ENCODE measurements at regions not wholly inside any gene's neighbourhood (a gene's known extent, or its start where the extent isn't known, plus 50 kb on each side); places are given as distances from the start of the nearest gene placed in this dataset.

GRCh38 chr15:37789397-37789786, 145.0 kb upstream of the TMCO5A start:
- no peak for DNase-seq (ENCODE audit: low spot score)

- DNase-seq (ENCODE audit: low spot score): no peak
These were observed 144.6 kb upstream of the TMCO5A start for GRCh38 chr15:37789881-37790280.

GRCh38 chr15:37791693-37792092, 142.7 kb upstream of the TMCO5A start:
- no peak for DNase-seq (ENCODE audit: low spot score)

GRCh38 chr15:37792351-37792750, 142.1 kb upstream of the TMCO5A start:
- DNase-seq (ENCODE audit: low spot score): no peak

DNA sequence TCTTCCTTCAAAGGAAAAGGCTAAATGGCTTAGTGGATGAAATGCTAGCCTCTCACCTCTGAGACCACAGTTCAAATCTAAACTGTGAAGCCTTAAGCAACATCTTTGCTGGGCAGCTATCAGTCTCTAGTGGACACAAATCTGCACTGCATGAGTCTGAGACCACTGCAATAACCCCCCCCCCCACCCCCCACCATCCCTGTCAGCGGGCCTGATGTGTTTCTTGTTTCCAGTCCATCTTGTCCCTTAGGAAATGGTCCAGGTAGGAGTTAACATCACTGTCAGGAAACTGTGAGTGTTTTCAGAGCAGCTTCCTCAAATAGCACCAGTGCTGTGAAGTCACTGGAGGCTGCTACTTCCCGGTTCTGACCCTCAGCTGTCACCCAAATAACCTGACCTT, 140.6 kb upstream of the TMCO5A start:
- no peak for DNase-seq (ENCODE audit: low spot score)

DNA sequence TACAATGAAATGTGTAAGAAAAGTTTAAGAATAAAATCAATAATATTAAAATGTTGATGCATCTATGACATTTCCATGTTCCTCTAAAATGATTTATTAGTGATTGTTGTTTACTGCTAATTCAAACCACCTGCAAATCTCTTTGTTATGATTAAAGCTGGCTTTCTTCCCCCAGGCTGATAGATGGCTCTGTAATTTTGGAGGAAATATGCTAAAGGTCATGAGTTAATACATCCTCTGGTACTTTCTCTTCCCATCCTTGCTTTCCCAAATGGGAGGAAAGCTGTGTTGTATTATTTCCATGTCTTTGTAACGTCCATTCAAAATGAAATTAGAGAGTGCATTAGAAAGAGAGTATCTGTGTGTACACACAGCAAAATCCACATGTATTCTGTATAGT, 139.5 kb upstream of the TMCO5A start:
- DNase-seq (ENCODE audit: low spot score): no peak

DNA sequence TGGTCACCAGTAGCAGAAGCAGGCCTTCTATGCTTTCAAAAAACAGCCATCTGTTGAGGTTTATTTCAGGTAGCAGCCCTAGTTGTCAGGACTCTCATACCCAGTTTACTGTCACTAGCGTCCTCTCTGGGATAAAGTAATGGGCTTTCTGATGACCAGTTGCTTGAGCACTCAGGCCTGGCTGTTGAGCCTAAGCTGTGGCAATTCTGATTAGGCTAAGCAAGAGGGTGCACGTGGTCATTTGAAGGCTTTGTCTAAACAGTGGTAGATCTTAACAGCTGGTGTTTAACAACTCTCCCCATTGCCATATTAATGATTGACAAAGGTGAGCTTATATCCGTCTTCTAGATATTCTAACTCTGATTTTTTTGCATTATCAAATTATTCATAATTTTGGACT, 132.9 kb upstream of the TMCO5A start:
- DNase-seq (ENCODE audit: low spot score): no peak

GRCh38 chr15:37806808-37807207, 127.6 kb upstream of the TMCO5A start:
- DNase-seq (ENCODE audit: low spot score): no peak

DNA sequence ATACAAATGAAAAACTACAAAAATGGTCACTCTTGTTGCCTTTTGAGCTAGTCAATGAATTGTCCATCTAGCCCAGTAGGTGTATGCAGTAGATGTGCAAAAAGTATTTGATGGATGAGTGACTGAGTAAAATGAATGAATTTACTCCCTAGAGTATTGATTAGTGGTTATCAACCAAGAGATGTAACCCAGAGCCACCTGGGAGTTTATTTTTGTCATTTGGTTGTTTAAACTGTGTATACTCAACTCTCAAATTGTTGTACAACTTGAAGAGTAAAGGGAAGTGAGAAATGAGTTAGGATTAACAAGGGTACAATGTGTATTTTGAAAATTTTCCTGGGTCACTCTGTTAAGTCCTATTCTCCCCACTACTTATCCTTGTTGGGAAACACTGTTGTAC, 124.1 kb upstream of the TMCO5A start:
- no peak for DNase-seq (ENCODE audit: low spot score)

DNA sequence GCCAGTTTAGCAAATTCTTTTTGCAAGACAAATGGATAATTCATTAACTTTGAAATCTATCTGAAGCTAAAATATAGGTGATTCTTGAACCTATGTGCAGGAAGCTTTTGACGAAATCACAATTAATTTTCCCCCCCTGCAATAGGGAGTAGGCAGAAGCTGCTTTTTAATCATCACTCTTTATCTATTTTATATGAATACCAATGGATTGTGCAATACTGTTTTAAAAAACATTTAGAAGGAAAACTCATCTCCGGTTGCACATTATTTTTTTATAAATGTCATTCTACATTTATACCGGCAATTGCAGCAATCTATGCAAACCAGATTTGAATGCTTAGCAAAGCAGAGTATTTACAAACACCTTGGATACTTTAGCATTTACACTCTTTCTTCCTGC, 121.1 kb upstream of the TMCO5A start:
- DNase-seq (ENCODE audit: low spot score): no peak

GRCh38 chr15:37814847-37815515, 119.5 kb upstream of the TMCO5A start:
- no peak for DNase-seq (ENCODE audit: low spot score)

DNA sequence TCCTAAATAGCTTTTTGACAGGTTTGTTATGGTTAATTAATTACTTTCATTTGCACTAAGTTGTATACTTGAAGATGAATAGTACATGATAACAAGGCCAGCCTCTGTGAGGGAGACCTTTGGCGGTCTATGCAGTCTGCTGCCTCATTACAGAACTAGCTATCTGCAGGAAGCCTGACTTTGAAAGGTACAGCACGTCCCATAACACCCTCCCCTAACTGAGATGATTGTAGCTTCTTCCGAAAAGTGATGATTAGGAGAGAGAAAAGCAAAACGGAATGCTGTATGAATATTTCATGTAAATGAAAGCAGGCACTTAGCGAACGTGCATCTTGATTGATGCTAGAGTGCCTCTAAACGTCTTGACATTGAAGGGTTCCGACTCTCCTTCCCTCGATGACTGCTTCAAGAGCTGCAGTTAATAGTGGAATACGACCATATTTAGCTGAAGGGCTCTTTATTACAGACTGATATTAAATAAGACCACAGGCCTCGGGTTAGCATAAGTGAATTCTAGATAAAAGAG, 116.2 kb upstream of the TMCO5A start:
- no peak for DNase-seq (ENCODE audit: low spot score)

DNA sequence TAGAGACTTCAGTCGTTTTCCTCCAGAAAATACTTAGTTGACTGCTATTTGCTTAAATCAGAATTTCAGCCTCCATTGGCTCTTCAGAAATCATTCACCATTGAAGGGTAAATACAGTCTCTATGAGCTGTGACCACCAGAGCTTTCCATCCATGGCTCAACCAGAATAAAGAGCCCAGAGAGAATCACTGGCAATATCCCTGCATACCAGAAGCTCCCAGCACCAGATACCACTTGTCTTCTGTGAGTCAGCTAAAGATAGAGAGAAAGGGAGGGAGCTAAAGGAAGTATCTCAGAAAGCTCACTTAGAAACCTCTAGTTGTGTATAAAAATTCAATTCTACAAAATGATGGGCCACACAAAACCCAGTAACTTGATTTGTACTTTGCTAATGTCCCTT, 115.2 kb upstream of the TMCO5A start:
- no peak for DNase-seq (ENCODE audit: low spot score)

- no peak for DNase-seq (ENCODE audit: low spot score)
These were observed 113.9 kb upstream of the TMCO5A start for GRCh38 chr15:37820380-37821128.

- DNase-seq (ENCODE audit: low spot score): no peak
These were observed 110.7 kb upstream of the TMCO5A start for GRCh38 chr15:37823601-37824275.

DNA sequence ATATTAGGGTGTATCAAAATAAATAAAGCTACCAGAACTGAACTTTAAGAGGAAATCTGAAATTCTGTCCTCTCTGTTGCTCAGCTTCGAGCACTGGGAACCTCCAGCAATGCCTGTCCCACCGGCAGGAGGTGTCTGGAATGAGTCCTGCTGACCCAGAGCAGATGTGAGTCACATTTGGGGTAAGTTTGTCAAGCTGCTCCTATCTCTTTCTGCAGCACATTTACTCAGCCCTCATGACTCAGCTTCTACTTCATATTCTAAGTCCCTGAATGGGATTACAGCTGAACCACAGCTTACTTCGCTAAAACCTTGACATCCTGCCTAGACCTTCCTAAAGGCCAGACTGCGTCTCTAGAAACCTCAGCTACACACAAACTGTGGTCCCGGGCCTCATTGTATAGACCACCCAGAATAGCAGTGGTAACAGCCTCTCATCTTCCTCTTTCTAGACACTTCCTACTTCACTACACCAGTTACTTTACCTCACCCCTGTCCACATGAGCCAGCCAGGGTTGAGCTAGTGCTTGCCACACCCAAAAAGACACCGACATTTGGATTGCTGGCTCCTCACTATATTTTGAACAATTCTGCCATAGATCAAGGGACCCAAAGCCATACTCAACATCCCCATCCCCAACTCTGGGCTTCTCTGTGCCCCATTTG, 109.6 kb upstream of the TMCO5A start:
- DNase-seq (ENCODE audit: low spot score): no peak

DNA sequence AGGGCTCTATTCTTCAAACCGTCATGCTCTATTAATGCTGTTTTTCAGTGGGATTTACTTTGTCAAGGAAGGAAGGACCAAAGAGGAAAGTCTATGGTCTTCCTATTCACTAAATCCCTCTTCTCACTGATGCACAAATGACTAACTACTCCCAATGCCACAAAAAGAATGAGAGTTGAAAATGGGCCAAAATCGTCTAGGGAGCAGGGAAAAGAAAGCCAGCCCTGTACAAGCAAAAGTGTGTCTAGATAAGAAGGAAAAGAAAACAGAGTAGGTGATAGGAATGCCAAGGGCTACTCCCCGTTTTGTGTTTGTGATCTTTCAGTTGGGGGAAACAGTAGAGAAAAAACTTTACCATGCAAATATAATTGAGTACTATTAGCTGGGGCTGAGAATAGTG, 97.2 kb upstream of the TMCO5A start:
- DNase-seq (ENCODE audit: low spot score): no peak

DNA sequence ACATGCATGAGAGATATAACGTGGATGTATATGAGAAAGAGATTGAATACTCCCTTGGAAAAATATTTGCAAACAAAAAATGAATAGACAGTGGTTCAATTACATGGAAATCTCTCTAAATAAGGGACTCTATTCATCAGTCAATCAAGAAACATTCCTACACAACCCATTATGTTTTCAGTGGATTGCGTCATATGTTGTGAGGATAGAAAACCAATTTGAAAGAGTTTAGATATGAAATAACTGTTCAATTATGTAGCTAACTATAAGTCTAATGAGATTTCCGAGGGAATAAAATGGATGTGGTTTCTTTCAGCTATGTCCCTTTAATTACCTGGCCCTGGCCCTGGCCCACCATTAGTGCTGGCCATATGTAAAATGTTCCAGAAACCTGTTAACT, 86.7 kb upstream of the TMCO5A start:
- no peak for DNase-seq (ENCODE audit: low spot score)

DNA sequence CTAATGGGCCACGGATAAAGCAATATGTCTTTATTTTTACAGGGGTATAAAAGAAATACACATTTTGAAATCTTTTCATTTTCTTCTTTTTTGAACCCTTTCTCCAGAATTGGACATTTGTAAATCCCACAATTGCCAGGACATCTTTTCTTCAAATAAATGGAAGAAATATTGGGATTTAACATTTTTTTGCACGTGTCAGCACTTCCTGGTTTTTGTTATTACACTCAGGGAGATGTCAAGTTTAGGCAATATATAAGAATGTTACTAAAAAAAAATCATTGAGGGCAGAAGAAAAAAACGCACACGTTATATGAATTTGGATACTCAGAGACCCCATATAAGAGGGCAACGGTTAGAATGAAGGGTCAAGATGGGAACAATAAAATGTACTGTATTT, 78.3 kb upstream of the TMCO5A start:
- no peak for DNase-seq (ENCODE audit: low spot score)

- DNase-seq (ENCODE audit: low spot score): no peak
These were observed 73.5 kb upstream of the TMCO5A start for GRCh38 chr15:37860896-37861295.

- no peak for DNase-seq (ENCODE audit: low spot score)
These were observed 68.8 kb upstream of the TMCO5A start for GRCh38 chr15:37865687-37866086.

DNA sequence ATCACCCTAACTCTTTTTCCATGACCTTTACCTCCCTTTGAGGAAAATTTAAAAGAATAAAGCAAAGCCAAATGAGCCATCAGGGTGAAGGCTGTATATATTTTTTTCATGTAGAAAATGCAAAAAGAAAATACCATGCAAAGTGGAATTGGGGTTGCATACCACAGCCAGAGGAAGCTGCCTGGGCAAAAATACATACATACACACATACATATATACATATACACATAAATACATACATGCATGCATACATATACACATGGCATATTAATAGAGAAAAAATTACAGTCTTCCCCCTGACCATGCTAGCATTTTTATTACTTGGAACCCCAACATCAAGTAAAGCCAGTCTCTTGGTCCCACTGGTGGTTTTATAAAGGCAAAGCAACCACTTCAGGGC, 63.7 kb upstream of the TMCO5A start:
- DNase-seq (ENCODE audit: low spot score): no peak

GRCh38 chr15:37872661-37873060, 61.8 kb upstream of the TMCO5A start:
- no peak for DNase-seq (ENCODE audit: low spot score)
